Activated CD4-positive, alpha-beta T cell treated with anti-CD3 and anti-CD28 coated beads, Interleukin-2, amount 50 U/mL, for 4 hours (primary cell): ENCODE measurements at regions not wholly inside any gene's neighbourhood (a gene's known extent, or its start where the extent isn't known, plus 50 kb on each side); places are given as distances from the start of the nearest gene placed in this dataset.

Experiments
- DNase-seq, 2 experiments: peaks; one replicate each; pipeline ENCODE4 v3.0.0-alpha.2; 2020

DNA sequence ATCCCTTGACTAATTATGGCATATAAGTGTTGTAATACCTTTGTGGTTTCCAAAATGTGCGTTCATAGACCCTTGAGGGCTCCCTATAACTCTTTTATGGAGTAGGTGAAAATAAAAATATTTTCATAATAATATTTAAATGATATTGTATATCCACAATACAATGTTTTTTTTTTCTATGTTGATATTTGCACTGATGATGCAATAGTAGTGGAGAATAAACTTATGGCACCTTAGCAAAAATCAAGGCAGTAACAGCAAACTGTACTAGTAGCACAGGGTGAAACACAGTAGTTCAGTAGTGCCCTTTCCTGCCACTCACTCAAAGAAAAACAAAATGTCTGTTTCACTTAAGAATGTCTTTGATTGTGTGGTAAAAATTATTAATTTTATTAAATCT, 465.3 kb downstream of the C4orf33 start:
- DNase-seq = no peak

DNA sequence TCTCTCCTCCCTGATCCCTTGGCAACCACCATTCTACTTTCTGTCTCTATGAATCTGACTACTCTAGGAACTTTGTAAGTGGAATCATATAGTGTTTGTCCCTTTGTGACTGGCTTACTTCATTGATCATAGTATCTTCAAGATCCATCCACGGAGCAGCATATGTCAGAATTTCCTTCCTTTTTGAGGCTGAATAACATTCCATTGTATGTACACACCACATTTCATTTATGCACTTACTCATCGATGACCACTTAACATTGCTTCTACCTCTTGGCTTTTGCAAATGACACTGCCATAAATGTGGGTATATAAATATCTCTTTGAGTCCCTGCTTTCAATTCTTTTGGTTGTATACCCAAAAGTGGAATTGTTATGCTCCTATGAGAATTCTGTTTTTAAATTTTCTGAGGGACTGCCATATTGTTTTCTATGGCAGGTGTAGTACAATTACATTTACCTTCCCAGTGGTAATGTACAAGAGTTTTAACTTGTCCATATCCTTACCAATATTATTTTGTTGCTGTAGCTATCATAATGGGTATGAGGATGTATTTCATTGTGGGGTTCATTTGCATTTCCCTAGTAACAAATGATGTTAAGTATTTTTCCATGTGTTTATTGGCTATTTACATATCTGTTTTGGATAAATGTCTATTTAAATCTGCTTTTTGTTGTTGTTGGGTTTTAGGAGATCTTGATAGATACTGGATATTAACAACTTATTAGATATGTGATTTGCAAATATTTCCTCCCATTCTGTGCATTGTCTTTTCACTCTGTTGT, 466.1 kb downstream of the C4orf33 start:
- DNase-seq = no peak

- no peak for DNase-seq
Measured at GRCh38 chr4:129565214-129565613, 469.3 kb downstream of the C4orf33 start.

DNA sequence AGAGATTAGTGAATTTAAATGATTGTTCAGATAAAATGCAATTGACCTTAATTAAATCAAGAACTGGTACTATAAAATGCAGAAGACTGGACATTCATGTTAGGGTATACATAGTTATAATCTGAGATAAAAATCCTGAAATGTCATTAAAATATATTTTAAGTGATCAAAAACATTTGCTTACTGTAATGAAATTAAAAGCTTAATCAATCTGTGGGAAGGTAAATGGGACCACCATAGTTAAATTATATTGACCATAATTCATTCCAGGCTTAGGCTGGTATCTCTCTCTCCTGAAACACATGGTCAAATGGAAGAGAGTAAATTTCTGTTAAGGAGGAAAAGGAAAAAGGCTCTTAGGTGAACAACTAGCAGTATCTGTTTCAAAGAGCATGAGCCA, 474.4 kb downstream of the C4orf33 start:
- DNase-seq = no peak

DNA sequence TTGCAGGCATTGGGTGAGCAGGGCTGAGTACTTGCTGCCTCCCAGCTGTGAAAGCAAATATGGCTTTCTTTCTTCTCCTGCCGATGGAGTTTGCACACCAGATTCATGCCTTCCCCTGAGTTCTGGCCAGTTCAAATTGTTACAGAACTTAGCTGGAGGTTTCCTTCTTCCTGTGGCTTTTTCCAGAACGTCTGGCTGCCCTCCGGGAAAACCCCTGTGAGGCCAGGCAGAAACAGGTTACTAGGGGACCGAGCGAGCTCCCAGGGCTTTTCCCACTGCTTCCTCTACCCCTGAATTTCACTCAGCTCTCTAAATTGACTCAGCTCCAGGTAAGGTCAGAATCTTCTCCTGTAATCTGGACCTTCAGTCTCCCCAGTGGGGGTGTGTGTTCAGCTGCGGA, 482.4 kb downstream of the C4orf33 start:
- DNase-seq = no peak

DNA sequence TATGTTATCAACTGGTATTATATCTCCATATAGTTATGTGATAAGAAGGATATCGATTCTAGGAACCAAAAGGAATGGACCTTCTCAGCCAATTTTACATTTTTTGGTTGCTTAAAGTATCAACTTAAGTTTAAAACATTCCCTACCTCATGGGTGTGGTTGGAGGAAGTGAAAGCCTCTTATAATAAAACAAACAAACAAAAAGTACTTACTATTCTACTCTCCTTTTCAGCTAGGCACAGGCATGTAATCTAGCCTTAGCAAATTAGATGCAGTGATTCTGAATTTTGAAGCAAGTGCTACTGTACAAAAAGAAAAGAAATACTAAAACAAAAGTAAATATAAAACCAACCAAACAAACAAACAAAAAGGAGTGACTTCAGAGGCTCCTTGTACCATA, 485.4 kb downstream of the C4orf33 start:
- DNase-seq = no peak

DNA sequence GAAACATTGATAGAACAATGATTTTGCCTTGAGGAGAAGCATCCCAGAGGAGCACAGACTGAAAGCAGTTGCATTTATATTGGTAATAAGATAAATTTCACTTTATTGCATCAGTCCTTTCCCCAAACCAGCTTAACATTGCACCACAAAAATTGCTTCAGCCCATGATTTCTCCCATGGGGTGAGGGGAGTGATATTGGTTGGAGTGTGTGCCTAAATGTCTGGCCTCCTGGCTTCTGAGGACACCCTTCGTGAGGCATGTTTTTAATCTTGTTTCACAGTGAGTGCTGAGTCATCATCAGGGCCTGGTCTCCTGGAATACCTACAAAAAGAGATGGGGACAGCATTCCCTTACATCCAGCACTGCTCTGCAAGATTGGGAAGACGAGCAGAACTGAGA, 487.9 kb downstream of the C4orf33 start:
- DNase-seq = no peak

- no peak for DNase-seq
Measured at GRCh38 chr4:129598582-129598981, 502.6 kb downstream of the C4orf33 start.

- DNase-seq = no peak
Measured at GRCh38 chr4:129600898-129601297, 504.9 kb downstream of the C4orf33 start.

DNA sequence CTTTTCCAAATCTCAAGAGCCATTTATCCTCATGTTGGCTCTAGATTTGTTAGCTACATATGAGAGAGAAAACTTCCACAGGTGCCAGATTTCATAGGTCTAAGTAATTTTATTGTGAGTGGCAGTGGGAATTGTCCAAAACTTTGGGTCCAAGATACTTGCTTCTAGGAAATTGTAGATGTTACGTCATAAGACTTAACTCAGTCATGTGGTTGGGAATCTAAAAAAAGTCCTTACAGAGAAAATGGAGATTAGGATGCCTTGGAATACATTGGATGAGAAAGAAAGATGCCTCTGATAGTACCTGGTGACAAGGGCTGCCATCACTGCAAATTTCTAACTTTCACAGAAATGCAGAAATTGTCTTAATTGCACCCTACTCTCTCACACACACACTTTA, 506.5 kb downstream of the C4orf33 start:
- no peak for DNase-seq

GRCh38 chr4:129603241-129603931, 507.4 kb downstream of the C4orf33 start:
- no peak for DNase-seq

GRCh38 chr4:129604632-129605255, 508.8 kb downstream of the C4orf33 start:
- no peak for DNase-seq

- no peak for DNase-seq
Measured at GRCh38 chr4:129614611-129615010, 518.7 kb downstream of the C4orf33 start.

- DNase-seq = no peak
Measured at GRCh38 chr4:129622566-129622965, 526.6 kb downstream of the C4orf33 start.

- no peak for DNase-seq
Measured at GRCh38 chr4:129623233-129623875, 527.4 kb downstream of the C4orf33 start.

GRCh38 chr4:129641179-129641578, 545.2 kb downstream of the C4orf33 start:
- peak in 1 of 2 experiments; percentile 18 for DNase-seq

DNA sequence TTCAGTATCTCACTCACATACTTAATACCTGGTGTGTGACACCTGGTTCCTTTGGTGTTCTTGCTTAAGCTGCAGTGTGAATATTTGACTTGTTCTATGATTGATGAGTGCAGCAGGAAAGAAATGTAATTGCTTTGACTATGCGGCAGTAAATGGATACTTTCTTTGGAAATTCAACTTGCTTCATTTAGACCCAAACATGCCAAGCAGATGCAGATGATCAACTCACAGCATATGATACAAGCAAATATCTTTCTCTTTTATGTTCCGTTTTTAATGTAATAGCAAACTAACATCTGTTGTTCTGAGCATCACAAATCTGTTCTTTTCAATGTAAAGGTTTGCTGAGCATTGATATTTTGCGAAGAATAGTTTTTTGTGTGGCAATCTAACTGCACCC, 549.5 kb downstream of the C4orf33 start:
- no peak for DNase-seq

GRCh38 chr4:129668092-129668491, 572.1 kb downstream of the C4orf33 start:
- no peak for DNase-seq

- no peak for DNase-seq
Measured at GRCh38 chr4:129672941-129673340, 577.0 kb downstream of the C4orf33 start.

DNA sequence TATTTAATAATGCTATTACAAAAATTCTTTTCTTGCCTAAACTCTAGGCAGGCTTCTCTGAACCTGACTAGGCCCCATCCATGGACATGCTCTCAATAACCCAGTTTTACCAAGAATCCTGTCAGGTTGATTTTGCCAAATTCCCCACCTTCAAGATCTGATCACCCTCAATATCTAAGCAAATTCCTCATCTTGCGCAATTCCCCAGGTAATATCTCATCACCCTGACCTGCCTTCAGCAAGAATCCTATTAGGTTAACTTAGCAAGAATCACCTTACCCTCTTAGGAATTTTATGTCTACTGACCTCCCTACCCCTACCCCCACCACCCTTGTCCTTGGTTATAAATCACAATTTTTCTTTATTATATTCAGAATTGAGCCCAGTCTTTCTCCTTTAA, 579.1 kb downstream of the C4orf33 start:
- DNase-seq = no peak

- no peak for DNase-seq
Measured at GRCh38 chr4:129676934-129677333, 581.0 kb downstream of the C4orf33 start.

- DNase-seq = no peak
Measured at GRCh38 chr4:129682586-129682985, 586.6 kb downstream of the C4orf33 start.

DNA sequence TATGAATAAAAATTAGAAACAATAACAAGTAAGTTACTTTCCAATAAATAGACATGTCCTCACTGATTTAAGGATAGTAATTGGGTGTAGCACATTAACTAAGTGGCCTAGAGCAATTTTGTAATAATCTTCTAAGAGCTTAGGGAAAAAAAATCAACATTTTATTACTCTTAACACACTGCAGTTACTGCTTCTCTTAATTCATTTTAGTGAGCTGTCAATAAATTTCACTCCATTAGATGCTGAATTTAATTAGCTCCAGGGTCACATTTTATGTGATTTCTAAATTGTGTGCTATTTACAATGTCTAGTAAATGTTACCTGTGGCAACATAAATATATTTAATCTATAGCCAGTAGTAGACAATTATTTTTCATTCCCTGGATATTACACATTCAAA, 612.0 kb downstream of the C4orf33 start:
- no peak for DNase-seq

DNA sequence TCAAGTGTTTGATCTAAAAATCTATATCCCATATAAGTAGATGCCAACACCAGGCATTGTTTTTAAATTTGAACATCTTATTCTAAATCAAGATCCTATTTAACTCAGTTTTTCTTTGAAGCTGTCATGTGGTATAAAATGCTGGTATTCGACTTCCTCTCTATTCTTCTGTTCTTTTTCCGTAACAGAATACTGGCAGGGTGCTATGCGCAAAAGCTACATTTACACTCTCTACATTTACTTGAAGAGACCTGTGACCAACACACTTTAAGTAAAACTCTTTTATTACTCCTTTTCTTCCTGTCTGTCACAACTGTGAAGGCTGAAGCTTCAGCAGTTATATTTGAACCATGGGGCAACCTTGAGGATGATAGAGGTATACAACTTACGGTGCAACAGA, 612.8 kb downstream of the C4orf33 start:
- no peak for DNase-seq
